Endothelial cell (in vitro differentiated cells): ENCODE measurements at regions not wholly inside any gene's neighbourhood (a gene's known extent, or its start where the extent isn't known, plus 50 kb on each side); places are given as distances from the start of the nearest gene placed in this dataset.
"Not testable (repeated sequence)": the region's sequence is repeated elsewhere in the genome, so short reads cannot be mapped to it uniquely, and the experiment has no call there.

Experiments used
- DNase-seq: peaks from one replicate; pipeline ENCODE4 v3.0.0; 2021; ENCODE audit warnings: low spot score
- H3K27ac Mint-ChIP-seq: one replicate; pipeline ENCODE4 v1.8.0; 2021; ENCODE audit warnings: mixed read lengths, inconsistent platforms; ENCODE audit not compliant: unreplicated experiment
- H3K27me3 Mint-ChIP-seq: one replicate; pipeline ENCODE4 v1.8.0; 2021; ENCODE audit warnings: mild to moderate bottlenecking, moderate library complexity, mixed read lengths, inconsistent platforms; ENCODE audit not compliant: unreplicated experiment
- H3K36me3 Mint-ChIP-seq: one replicate; pipeline ENCODE4 v1.8.0; 2021; ENCODE audit warnings: mild to moderate bottlenecking, low read depth, mixed read lengths, inconsistent platforms; ENCODE audit not compliant: unreplicated experiment
- H3K4me1 Mint-ChIP-seq: one replicate; pipeline ENCODE4 v1.8.0; 2021; ENCODE audit warnings: mild to moderate bottlenecking, mixed read lengths, inconsistent platforms; ENCODE audit not compliant: unreplicated experiment
- H3K4me3 Mint-ChIP-seq: one replicate; pipeline ENCODE4 v1.8.0; 2021; ENCODE audit warnings: mild to moderate bottlenecking, mixed read lengths, inconsistent platforms; ENCODE audit not compliant: unreplicated experiment
- H3K9me3 Mint-ChIP-seq: one replicate; pipeline ENCODE4 v1.8.0; 2021; ENCODE audit warnings: mixed read lengths, inconsistent platforms; ENCODE audit not compliant: unreplicated experiment
- TF ChIP-seq, protein P1 (sequence below): fragments of 200-600 bp; sonication (generic); IDR thresholded peaks from one replicate; pipeline ENCODE4 v1.5.0; 2021; ENCODE audit warnings: antibody characterized with exemption; ENCODE audit not compliant: unreplicated experiment

DNA sequence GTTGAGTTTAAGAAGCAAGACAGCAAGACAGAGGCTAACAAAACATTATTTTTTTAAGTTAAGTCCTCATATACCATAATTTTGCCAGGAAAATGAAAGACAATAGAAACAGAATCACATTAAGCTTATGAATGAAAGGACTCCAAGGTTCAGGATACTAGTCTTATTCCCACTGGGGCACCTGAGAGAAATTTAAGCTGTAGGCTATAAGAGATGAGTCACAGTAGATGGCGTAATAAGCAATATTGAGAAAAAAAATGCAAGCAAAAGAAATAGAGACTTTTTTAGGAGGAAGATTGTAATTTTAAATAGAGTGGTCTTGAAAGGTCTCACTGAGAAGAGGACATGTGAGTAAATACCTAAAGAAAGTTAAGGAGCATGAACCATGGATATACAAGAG, 57.1 kb upstream of the KIF2B start:
- no peak for DNase-seq
- TF ChIP-seq, protein P1, sequence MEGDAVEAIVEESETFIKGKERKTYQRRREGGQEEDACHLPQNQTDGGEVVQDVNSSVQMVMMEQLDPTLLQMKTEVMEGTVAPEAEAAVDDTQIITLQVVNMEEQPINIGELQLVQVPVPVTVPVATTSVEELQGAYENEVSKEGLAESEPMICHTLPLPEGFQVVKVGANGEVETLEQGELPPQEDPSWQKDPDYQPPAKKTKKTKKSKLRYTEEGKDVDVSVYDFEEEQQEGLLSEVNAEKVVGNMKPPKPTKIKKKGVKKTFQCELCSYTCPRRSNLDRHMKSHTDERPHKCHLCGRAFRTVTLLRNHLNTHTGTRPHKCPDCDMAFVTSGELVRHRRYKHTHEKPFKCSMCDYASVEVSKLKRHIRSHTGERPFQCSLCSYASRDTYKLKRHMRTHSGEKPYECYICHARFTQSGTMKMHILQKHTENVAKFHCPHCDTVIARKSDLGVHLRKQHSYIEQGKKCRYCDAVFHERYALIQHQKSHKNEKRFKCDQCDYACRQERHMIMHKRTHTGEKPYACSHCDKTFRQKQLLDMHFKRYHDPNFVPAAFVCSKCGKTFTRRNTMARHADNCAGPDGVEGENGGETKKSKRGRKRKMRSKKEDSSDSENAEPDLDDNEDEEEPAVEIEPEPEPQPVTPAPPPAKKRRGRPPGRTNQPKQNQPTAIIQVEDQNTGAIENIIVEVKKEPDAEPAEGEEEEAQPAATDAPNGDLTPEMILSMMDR = no peak

DNA sequence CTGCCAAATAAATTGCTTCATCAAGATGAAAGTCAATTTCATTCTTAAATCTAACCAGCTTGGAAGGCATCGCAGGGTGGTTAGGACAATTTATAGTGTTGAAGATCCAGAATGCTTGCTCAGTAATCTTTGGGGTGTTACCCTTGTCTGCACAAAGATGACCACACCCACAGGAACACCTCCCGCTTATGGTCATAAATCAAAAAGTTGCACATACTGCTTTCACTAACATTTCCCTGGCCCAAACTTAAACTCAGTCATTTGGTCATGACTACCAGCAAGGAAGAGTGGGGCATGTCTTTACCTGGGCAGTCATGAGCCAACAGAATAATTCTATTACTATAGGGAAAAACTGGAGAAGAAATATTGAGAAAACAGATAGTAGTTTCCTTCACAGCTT, 57.6 kb upstream of the KIF2B start:
- no peak overlapping the region for H3K4me3 Mint-ChIP-seq
- no peak overlapping the region for H3K27ac Mint-ChIP-seq
- no peak for DNase-seq
- no peaks in the 10 kb centered on the region for H3K27me3 Mint-ChIP-seq
- TF ChIP-seq, protein P1 = no peak
- no peaks in the 10 kb centered on the region for H3K9me3 Mint-ChIP-seq
- no peaks in the 10 kb centered on the region for H3K4me1 Mint-ChIP-seq
- no peaks in the 10 kb centered on the region for H3K36me3 Mint-ChIP-seq

More for the DNA sequence above, 57.1 kb upstream of the KIF2B start:
- Mint-ChIP-seq H3K27ac (no peak overlapping the region), H3K27me3 (no peaks in the 10 kb centered on the region), H3K9me3 (no peaks in the 10 kb centered on the region), H3K4me1 (no peaks in the 10 kb centered on the region), H3K4me3 (no peak overlapping the region), H3K36me3 (no peaks in the 10 kb centered on the region)

DNA sequence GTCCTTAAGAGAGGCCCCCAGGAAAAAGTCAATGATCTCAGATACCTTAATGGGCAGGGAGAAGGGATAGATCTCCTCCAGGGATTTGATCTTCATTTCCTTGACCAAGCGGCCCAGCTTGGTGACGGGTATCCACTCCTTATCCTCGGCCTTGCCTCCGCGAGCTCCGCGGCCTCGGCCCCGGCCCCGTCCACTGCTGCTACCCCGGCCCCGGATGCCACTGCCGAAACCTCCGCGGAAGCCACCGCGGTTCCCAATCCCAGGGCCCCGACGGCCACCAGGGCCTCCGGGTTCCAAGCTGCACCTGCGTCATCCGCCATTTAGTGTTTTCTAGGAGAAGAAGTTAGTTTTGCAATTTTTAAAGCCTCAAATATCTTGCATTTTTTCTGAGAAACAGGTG, 65.2 kb upstream of the KIF2B start:
- Mint-ChIP-seq H3K27ac (no peak overlapping the region), H3K9me3 (no peaks in the 10 kb centered on the region), H3K27me3 (no peaks in the 10 kb centered on the region), H3K4me1 (no peaks in the 10 kb centered on the region), H3K4me3 (no peak overlapping the region), H3K36me3 (no peaks in the 10 kb centered on the region)
- no peak for DNase-seq
- TF ChIP-seq, protein P1 = no peak

DNA sequence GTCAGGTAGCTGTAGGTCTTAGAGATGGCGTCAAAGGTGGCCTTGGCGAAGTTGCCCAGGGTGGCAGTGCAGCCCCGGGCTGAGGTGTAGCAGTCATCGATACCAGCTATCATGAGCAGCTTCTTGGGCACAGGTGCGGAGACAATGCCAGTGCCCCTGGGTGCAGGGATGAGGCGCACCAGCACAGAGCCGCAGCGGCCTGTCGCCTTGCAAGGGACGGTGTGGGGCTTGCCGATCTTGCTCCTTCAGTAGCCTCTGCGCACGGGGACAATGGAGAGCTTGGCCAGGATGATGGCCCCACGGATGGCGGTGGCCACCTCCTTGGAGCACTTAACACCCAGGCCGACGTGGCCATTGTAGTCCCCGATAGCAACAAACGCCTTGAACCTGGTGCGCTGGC, 65.6 kb upstream of the KIF2B start:
- not testable (repeated sequence) for H3K4me3 Mint-ChIP-seq, H3K27ac Mint-ChIP-seq, DNase-seq, H3K36me3 Mint-ChIP-seq, H3K9me3 Mint-ChIP-seq, H3K27me3 Mint-ChIP-seq, H3K4me1 Mint-ChIP-seq

DNA sequence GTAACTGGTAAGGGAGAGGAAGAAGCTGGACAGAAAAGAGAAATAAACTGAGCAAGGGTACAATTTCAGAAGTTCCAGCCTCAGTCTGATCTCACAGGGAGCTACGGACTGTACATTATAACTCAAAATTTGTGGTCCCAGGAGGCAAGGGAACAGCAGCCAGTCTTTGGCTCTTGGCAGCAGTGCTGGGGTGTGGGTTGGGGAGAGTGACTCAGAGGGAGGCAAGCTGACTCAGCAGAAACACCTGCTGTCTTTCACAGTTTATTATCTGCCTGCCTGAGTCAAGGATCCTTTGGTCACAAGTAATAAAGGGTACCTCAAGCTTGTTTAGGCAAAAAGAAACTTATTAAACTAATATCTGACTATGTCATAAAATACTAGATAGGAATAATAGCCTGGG, 73.5 kb upstream of the KIF2B start:
- Mint-ChIP-seq H3K4me3 (no peak overlapping the region), H3K27ac (no peak overlapping the region), H3K36me3 (no peaks in the 10 kb centered on the region), H3K27me3 (peaks cover 1% of the 10 kb centered on the region), H3K4me1 (no peaks in the 10 kb centered on the region), H3K9me3 (no peaks in the 10 kb centered on the region)
- TF ChIP-seq, protein P1 = no peak
- no peak for DNase-seq

DNA sequence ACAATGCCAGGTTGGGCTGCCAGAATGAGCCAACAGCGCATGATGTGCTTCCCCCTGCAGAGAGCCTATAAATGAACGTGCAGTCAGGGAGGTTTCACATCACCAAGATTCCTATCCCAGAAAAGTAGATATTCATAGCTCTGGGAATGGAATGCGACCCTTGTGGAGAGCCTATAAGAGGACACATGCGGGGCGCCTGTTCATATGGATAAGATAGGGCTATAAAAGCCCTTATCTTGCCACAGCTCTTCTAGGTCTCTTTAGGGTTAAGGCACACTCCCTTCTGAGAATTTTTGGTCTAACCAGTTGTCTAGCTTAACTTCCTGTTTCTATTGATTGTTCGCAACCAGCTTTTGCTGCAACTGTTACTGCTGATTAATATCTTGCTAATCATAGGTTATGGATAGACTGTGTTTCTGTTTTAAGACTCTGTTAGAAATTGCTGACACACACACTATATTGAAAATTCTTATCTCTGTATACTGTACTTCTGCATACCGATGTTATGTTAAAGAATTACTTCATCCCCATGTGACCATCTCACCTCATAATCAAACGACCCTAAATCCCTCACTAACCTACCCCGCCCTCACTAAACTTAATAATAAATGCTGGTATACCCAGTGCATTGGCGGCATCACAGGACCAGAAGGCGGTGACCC, 74.4 kb upstream of the KIF2B start:
- not testable (repeated sequence) for H3K4me1 Mint-ChIP-seq, H3K36me3 Mint-ChIP-seq, H3K27me3 Mint-ChIP-seq, H3K27ac Mint-ChIP-seq, H3K9me3 Mint-ChIP-seq, H3K4me3 Mint-ChIP-seq, DNase-seq
